Endodermal cell (in vitro differentiated cells): ENCODE measurements at regions not wholly inside any gene's neighbourhood (a gene's known extent, or its start where the extent isn't known, plus 50 kb on each side); places are given as distances from the start of the nearest gene placed in this dataset.

Experiments used
- DNase-seq: peaks from one replicate; pipeline ENCODE4 v3.0.0-alpha.2; 2017
- H3K27ac ChIP-seq: 2 replicates; pipeline ENCODE4 v1.5.1; 2013; ENCODE audit warnings: mild to moderate bottlenecking, low read depth, low read length, moderate library complexity
- H3K27me3 ChIP-seq: 2 replicates; pipeline ENCODE4 v1.6.1; 2013; ENCODE audit warnings: mild to moderate bottlenecking, low read length, moderate library complexity; ENCODE audit not compliant: insufficient read depth, control insufficient read depth, poor library complexity, severe bottlenecking
- H3K36me3 ChIP-seq: 2 replicates; pipeline ENCODE4 v1.7.0; 2013; ENCODE audit warnings: mild to moderate bottlenecking, low read length, moderate library complexity; ENCODE audit not compliant: control insufficient read depth, insufficient read depth
- H3K4me1 ChIP-seq: one replicate; pipeline ENCODE4 v1.7.0; 2013; ENCODE audit warnings: low read length; ENCODE audit not compliant: control insufficient read depth, insufficient read depth
- H3K4me3 ChIP-seq: 2 replicates; pipeline ENCODE4 v1.5.1; 2013; ENCODE audit warnings: mild to moderate bottlenecking, low read length, moderate library complexity
- H3K9ac ChIP-seq: 2 replicates; pipeline ENCODE4 v1.6.1; 2013; ENCODE audit warnings: mild to moderate bottlenecking, low read length, moderate library complexity; ENCODE audit not compliant: poor library complexity, severe bottlenecking; ENCODE audit errors: extremely low read depth
- H3K9me3 ChIP-seq: 2 replicates; pipeline ENCODE4 v1.6.1; 2013; ENCODE audit warnings: mild to moderate bottlenecking, low read length, moderate library complexity; ENCODE audit not compliant: control insufficient read depth
- H3K27ac Mint-ChIP-seq: 2 replicates; pipeline ENCODE4 v1.8.0; 2020; ENCODE audit warnings: mixed read lengths
- H3K27me3 Mint-ChIP-seq: 2 replicates; pipeline ENCODE4 v1.8.0; 2021; ENCODE audit warnings: mild to moderate bottlenecking, mixed read lengths; ENCODE audit not compliant: insufficient read depth
- H3K36me3 Mint-ChIP-seq: 2 replicates; pipeline ENCODE4 v1.8.0; 2020; ENCODE audit warnings: low read depth, mixed read lengths
- H3K4me1 Mint-ChIP-seq: 2 replicates; pipeline ENCODE4 v1.8.0; 2020; ENCODE audit warnings: mixed read lengths
- H3K4me3 Mint-ChIP-seq: 2 replicates; pipeline ENCODE4 v1.8.0; 2020; ENCODE audit warnings: mild to moderate bottlenecking, moderate library complexity, mixed read lengths
- H3K9me3 Mint-ChIP-seq: 2 replicates; pipeline ENCODE4 v1.8.0; 2020; ENCODE audit warnings: mild to moderate bottlenecking, mixed read lengths
- CTCF ChIP-seq: fragments of 200-600 bp; sonication (generic); conservative IDR thresholded peaks from 2 replicates; pipeline ENCODE4 v1.5.0; 2021; ENCODE audit warnings: antibody characterized with exemption, mild to moderate bottlenecking
- WGBS, 2 experiments: methylation state at CpG; one replicate each; pipeline versions ENCODE4 v1.1.5 to v1.1.7; 2013; ENCODE audit warnings: missing lambda C conversion rate in 2 of 2, mixed read lengths in 1 of 2; ENCODE audit not compliant: insufficient coverage in 1 of 2, insufficient read length in 1 of 2; 5-methylcytosine and 5-hydroxymethylcytosine counted together

- 81% methylated on average over 2 of the region's 3 CpGs; no CpG with 5 or more reads in 1 of the 2 experiments for WGBS, 2 experiments
- no peaks in the 10 kb centered on the region for H3K4me1 ChIP-seq
- TF ChIP-seq CTCF: no peak
- no peaks in the 10 kb centered on the region for H3K4me1 Mint-ChIP-seq
- no peaks in the 10 kb centered on the region for H3K9me3 Mint-ChIP-seq
- peaks cover 2% of the 10 kb centered on the region for H3K27me3 Mint-ChIP-seq
- no peaks in the 10 kb centered on the region for H3K36me3 ChIP-seq
- no peak overlapping the region for H3K4me3 ChIP-seq
- peaks cover 5% of the 10 kb centered on the region for H3K27me3 ChIP-seq
- no peak overlapping the region for H3K4me3 Mint-ChIP-seq
- H3K36me3 Mint-ChIP-seq: no peaks in the 10 kb centered on the region
- no peak overlapping the region for H3K9ac ChIP-seq
- no peak overlapping the region for H3K27ac Mint-ChIP-seq
- no peaks in the 10 kb centered on the region for H3K9me3 ChIP-seq
- DNase-seq: no peak
- no peak overlapping the region for H3K27ac ChIP-seq
Observed at GRCh38 chr17:33676444-33676843, 383.3 kb upstream of the ASIC2 start.

GRCh38 chr17:33679595-33679994 is 386.5 kb upstream of the ASIC2 start:
- Mint-ChIP-seq H3K36me3 (no peaks in the 10 kb centered on the region), H3K27me3 (no peaks in the 10 kb centered on the region), H3K4me1 (no peaks in the 10 kb centered on the region), H3K27ac (no peak overlapping the region), H3K9me3 (no peaks in the 10 kb centered on the region), H3K4me3 (no peak overlapping the region)
- 97 to 100% methylated on average over 6 of the region's 6 CpGs for WGBS, 2 experiments
- no peak for TF ChIP-seq CTCF
- no peak overlapping the region for H3K9ac ChIP-seq
- no peaks in the 10 kb centered on the region for H3K9me3 ChIP-seq
- H3K27me3 ChIP-seq: no peaks in the 10 kb centered on the region
- H3K4me1 ChIP-seq: no peaks in the 10 kb centered on the region
- no peak overlapping the region for H3K4me3 ChIP-seq
- H3K27ac ChIP-seq: no peak overlapping the region
- no peaks in the 10 kb centered on the region for H3K36me3 ChIP-seq
- no peak for DNase-seq

GRCh38 chr17:33680472-33680871 is 387.4 kb upstream of the ASIC2 start:
- 86% methylated on average over 4 of the region's 4 CpGs; no CpG with 5 or more reads in 1 of the 2 experiments for WGBS, 2 experiments
- H3K9me3 ChIP-seq: no peaks in the 10 kb centered on the region
- Mint-ChIP-seq H3K9me3 (no peaks in the 10 kb centered on the region), H3K27me3 (peaks cover 2% of the 10 kb centered on the region), H3K36me3 (no peaks in the 10 kb centered on the region), H3K4me1 (no peaks in the 10 kb centered on the region), H3K27ac (no peak overlapping the region), H3K4me3 (no peak overlapping the region)
- no peak overlapping the region for H3K9ac ChIP-seq
- DNase-seq: no peak
- no peak for TF ChIP-seq CTCF
- H3K27ac ChIP-seq: no peak overlapping the region
- no peaks in the 10 kb centered on the region for H3K27me3 ChIP-seq
- no peaks in the 10 kb centered on the region for H3K36me3 ChIP-seq
- no peak overlapping the region for H3K4me3 ChIP-seq
- no peaks in the 10 kb centered on the region for H3K4me1 ChIP-seq
